ENCODE measurements at regions not wholly inside any gene's neighbourhood (a gene's known extent, or its start where the extent isn't known, plus 50 kb on each side); places are given as distances from the start of the nearest gene placed in this dataset.

- no peak overlapping the region for H3K9ac ChIP-seq (ENCODE audit: low read length)
- no peak overlapping the region for H3K4me2 ChIP-seq (ENCODE audit: low read depth, low read length, poor library complexity, severe bottlenecking)
- no peaks in the 10 kb centered on the region for H4K20me1 ChIP-seq (ENCODE audit: insufficient read depth, low read depth, low read length)
- no peaks in the 10 kb centered on the region for H3K9me2 ChIP-seq (replicated peaks; ENCODE audit: insufficient read depth, low read length)
- peaks cover 4% of the 10 kb centered on the region for H3K4me1 ChIP-seq (ENCODE audit: low read length)
- no peak overlapping the region for H3K4me3 ChIP-seq (ENCODE audit: low read length)
- DNase-seq, result no peak
- H2AFZ ChIP-seq (ENCODE audit: low read length), result no peak overlapping the region
- H3K9me3 ChIP-seq (ENCODE audit: low read length), result peaks cover 6% of the 10 kb centered on the region; the same call in 1 of the 2 replicates
- H3K27ac ChIP-seq (ENCODE audit: low read length), result no peak overlapping the region
- no peaks in the 10 kb centered on the region for H3K79me2 ChIP-seq (ENCODE audit: low read length)
- no peaks in the 10 kb centered on the region for H3K36me3 ChIP-seq (ENCODE audit: insufficient read depth, low read length)
- H3K27me3 ChIP-seq (ENCODE audit: low read length), result no peaks in the 10 kb centered on the region
Observed at GRCh38 chr16:65684230-65684629, 562.4 kb upstream of the CDH11 start.

DNA sequence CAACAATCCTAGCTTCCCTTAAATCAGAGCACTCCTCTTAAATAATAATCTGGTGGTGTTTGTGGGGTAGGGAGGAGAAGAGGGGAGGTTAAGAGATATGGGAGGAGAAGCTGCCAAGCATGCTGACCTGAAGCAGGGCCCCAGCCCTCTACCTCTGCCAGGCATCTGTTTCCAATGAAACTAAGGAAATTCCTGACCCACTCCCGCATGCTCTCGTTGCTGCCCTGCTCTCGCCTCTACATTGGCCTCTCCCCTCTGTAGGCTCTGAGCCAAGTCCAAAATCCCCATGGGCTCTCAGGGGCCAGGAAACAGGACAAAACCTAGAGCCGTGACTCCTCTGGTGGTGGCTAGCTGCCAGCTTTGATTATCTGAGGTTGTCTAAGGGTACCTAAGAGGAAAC, 559.5 kb upstream of the CDH11 start:
- H2AFZ ChIP-seq (ENCODE audit: low read length), result no peak overlapping the region
- H3K27me3 ChIP-seq (ENCODE audit: low read length), result 0 out of 2 replicates have a peak, but pooled peaks cover 2% of the 10 kb centered on the region
- H3K9me3 ChIP-seq (ENCODE audit: low read length), result peaks cover 6% of the 10 kb centered on the region; the same call in 1 of the 2 replicates
- H3K36me3 ChIP-seq (ENCODE audit: insufficient read depth, low read length), result no peaks in the 10 kb centered on the region
- H3K4me1 ChIP-seq (ENCODE audit: low read length), result no peaks in the 10 kb centered on the region
- H3K27ac ChIP-seq (ENCODE audit: low read length), result no peak overlapping the region
- H3K4me2 ChIP-seq (ENCODE audit: low read depth, low read length, poor library complexity, severe bottlenecking), result no peak overlapping the region
- H3K79me2 ChIP-seq (ENCODE audit: low read length), result no peaks in the 10 kb centered on the region
- no peak overlapping the region for H3K4me3 ChIP-seq (ENCODE audit: low read length)
- H3K9ac ChIP-seq (ENCODE audit: low read length), result no peak overlapping the region
- H3K9me2 ChIP-seq (replicated peaks; ENCODE audit: insufficient read depth, low read length), result no peaks in the 10 kb centered on the region
- no peak for DNase-seq
- no peaks in the 10 kb centered on the region for H4K20me1 ChIP-seq (ENCODE audit: insufficient read depth, low read depth, low read length)

GRCh38 chr16:65679785-65680184, 557.9 kb upstream of the CDH11 start:
- no peak for DNase-seq
- H3K27ac ChIP-seq (ENCODE audit: low read length), result no peak overlapping the region

DNA sequence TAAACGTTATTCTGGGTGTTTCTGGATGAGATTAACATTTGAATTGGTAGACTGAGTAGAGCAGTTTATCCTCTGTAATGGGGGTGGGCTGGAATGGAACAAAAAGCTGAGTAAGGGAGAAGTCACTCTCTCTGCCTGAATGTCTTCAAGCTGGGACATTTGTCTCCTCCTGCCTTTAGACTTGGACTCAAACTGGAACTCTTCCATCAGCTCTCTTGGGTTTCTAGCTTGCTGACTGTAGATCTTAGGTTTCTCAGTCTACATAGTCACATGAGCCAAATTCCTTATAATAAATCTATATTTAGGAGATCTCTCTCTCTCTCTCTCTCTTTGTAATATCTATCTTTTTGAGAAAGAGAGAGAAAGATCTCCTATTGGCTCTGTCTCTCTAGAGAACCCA, 553.3 kb upstream of the CDH11 start:
- Histone ChIP-seq H3K4me1 (ENCODE audit: low read length) (no peaks in the 10 kb centered on the region), H3K9ac (ENCODE audit: low read length) (no peak overlapping the region), H3K9me2 (replicated peaks; ENCODE audit: insufficient read depth, low read length) (no peaks in the 10 kb centered on the region), H4K20me1 (ENCODE audit: insufficient read depth, low read depth, low read length) (no peaks in the 10 kb centered on the region), H3K27ac (ENCODE audit: low read length) (no peak overlapping the region), H3K9me3 (ENCODE audit: low read length) (no peaks in the 10 kb centered on the region), H3K36me3 (ENCODE audit: insufficient read depth, low read length) (no peaks in the 10 kb centered on the region), H2AFZ (ENCODE audit: low read length) (no peak overlapping the region), H3K27me3 (ENCODE audit: low read length) (0 out of 2 replicates have a peak, but pooled peaks cover 2% of the 10 kb centered on the region), H3K4me2 (ENCODE audit: low read depth, low read length, poor library complexity, severe bottlenecking) (no peak overlapping the region), H3K79me2 (ENCODE audit: low read length) (no peaks in the 10 kb centered on the region), H3K4me3 (ENCODE audit: low read length) (no peak overlapping the region)
- DNase-seq, result no peak

More at GRCh38 chr16:65679785-65680184, 557.9 kb upstream of the CDH11 start:
- H3K4me1 ChIP-seq (ENCODE audit: low read length), result no peaks in the 10 kb centered on the region
- no peak overlapping the region for H2AFZ ChIP-seq (ENCODE audit: low read length)
- no peaks in the 10 kb centered on the region for H3K79me2 ChIP-seq (ENCODE audit: low read length)
- no peak overlapping the region for H3K4me2 ChIP-seq (ENCODE audit: low read depth, low read length, poor library complexity, severe bottlenecking)
- no peaks in the 10 kb centered on the region for H4K20me1 ChIP-seq (ENCODE audit: insufficient read depth, low read depth, low read length)
- peaks cover 6% of the 10 kb centered on the region; the same call in 1 of the 2 replicates for H3K9me3 ChIP-seq (ENCODE audit: low read length)
- H3K9me2 ChIP-seq (replicated peaks; ENCODE audit: insufficient read depth, low read length), result no peaks in the 10 kb centered on the region
- no peaks in the 10 kb centered on the region for H3K36me3 ChIP-seq (ENCODE audit: insufficient read depth, low read length)
- no peak overlapping the region for H3K4me3 ChIP-seq (ENCODE audit: low read length)
- no peak overlapping the region for H3K9ac ChIP-seq (ENCODE audit: low read length)
- H3K27me3 ChIP-seq (ENCODE audit: low read length), result 0 out of 2 replicates have a peak, but pooled peaks cover 2% of the 10 kb centered on the region

DNA sequence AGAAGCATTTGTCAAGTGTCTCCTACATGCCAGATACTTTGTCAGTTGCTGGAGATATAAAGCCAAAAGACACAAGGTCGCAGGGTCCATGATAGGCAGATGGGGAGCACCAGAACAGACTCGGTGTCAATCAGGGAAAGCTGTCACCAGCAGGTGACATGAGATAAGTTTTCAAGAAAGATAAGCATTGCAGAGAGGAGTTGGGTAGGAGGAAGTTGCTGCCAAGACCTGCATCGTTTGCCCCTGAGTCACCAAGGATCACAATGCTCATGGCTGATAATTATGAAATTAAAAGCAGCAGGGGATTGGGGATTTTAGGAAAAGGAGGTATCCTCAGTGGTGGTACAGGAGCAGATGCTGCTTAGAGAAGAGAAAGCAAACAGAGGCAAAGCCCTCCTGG, 551.1 kb upstream of the CDH11 start:
- Histone ChIP-seq H3K9me3 (ENCODE audit: low read length) (no peaks in the 10 kb centered on the region), H4K20me1 (ENCODE audit: insufficient read depth, low read depth, low read length) (no peaks in the 10 kb centered on the region), H3K9ac (ENCODE audit: low read length) (no peak overlapping the region), H2AFZ (ENCODE audit: low read length) (no peak overlapping the region), H3K9me2 (replicated peaks; ENCODE audit: insufficient read depth, low read length) (no peaks in the 10 kb centered on the region), H3K79me2 (ENCODE audit: low read length) (no peaks in the 10 kb centered on the region), H3K27ac (ENCODE audit: low read length) (no peak overlapping the region), H3K27me3 (ENCODE audit: low read length) (0 out of 2 replicates have a peak, but pooled peaks cover 2% of the 10 kb centered on the region), H3K4me2 (ENCODE audit: low read depth, low read length, poor library complexity, severe bottlenecking) (no peak overlapping the region), H3K36me3 (ENCODE audit: insufficient read depth, low read length) (no peaks in the 10 kb centered on the region), H3K4me3 (ENCODE audit: low read length) (no peak overlapping the region), H3K4me1 (ENCODE audit: low read length) (no peaks in the 10 kb centered on the region)
- no peak for DNase-seq

GRCh38 chr16:65671071-65671470, 549.2 kb upstream of the CDH11 start:
- DNase-seq, result no peak
- Histone ChIP-seq H3K27ac (ENCODE audit: low read length) (no peak overlapping the region), H3K9me3 (ENCODE audit: low read length) (no peaks in the 10 kb centered on the region), H3K79me2 (ENCODE audit: low read length) (no peaks in the 10 kb centered on the region), H3K4me3 (ENCODE audit: low read length) (no peak overlapping the region), H3K9ac (ENCODE audit: low read length) (no peak overlapping the region), H3K4me2 (ENCODE audit: low read depth, low read length, poor library complexity, severe bottlenecking) (no peak overlapping the region), H3K9me2 (replicated peaks; ENCODE audit: insufficient read depth, low read length) (no peaks in the 10 kb centered on the region), H3K4me1 (ENCODE audit: low read length) (no peaks in the 10 kb centered on the region), H4K20me1 (ENCODE audit: insufficient read depth, low read depth, low read length) (no peaks in the 10 kb centered on the region), H3K36me3 (ENCODE audit: insufficient read depth, low read length) (no peaks in the 10 kb centered on the region), H3K27me3 (ENCODE audit: low read length) (no peaks in the 10 kb centered on the region), H2AFZ (ENCODE audit: low read length) (no peak overlapping the region)

DNA sequence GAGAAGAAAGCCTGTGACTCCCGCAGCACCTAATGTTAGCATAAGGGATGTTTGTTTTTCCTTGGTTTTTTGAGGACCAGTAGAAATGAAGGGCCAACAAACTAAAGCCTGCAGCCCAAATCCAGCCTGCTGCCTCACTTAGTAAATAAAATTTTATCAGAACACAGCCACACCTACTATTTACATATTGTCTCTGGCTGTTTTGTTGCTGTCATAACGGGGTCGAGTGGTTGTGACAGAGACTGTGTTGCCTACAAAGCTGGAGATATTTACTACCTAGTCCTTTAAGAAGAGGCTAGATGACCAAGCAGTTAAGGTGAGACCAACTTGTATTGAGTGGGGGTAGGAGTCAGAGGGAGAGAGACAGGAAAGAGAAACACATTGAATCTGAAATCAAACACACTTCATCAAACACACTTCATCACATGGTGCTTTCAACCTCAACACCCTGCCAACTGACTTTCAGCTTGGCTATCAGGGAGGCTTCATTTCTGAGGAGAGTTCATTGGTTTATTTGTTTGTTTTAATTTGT, 546.3 kb upstream of the CDH11 start:
- DNase-seq, result no peak
- H3K27me3 ChIP-seq (ENCODE audit: low read length), result no peaks in the 10 kb centered on the region

DNA sequence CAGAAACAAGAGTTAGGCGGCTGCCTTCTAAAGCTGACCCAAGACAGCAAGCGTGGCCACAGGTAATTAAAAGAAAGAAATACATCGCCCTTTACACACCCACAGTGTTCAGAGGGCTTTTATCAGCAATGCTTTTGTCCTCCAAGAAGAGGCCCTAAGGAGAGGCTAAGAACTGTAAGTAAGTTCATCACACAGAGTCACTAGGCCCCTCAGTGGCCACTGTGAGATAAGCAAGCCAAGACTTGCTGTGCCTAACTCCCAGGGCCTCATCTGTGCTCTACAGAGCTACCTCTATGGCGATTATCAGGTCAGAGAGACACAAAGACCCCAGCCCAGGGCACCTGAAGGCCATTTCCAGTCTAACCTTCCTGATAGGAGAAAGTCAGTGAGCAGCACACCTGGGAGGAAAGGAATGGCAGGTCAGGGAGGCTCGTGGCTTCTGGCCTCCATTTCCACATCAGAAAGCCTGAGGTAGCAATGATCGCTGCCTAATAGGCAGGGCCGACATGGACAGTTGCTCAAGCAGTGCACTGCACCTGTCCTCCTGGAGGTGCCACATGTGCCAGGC, 545.2 kb upstream of the CDH11 start:
- no peaks in the 10 kb centered on the region for H3K27me3 ChIP-seq (ENCODE audit: low read length)
- no peak overlapping the region for H3K4me2 ChIP-seq (ENCODE audit: low read depth, low read length, poor library complexity, severe bottlenecking)
- H3K9ac ChIP-seq (ENCODE audit: low read length), result no peak overlapping the region
- peak; percentile 51 for DNase-seq
- no peak overlapping the region for H2AFZ ChIP-seq (ENCODE audit: low read length)
- H3K4me1 ChIP-seq (ENCODE audit: low read length), result no peaks in the 10 kb centered on the region
- H3K9me2 ChIP-seq (replicated peaks; ENCODE audit: insufficient read depth, low read length), result no peaks in the 10 kb centered on the region
- no peaks in the 10 kb centered on the region for H3K9me3 ChIP-seq (ENCODE audit: low read length)
- no peaks in the 10 kb centered on the region for H4K20me1 ChIP-seq (ENCODE audit: insufficient read depth, low read depth, low read length)
- no peaks in the 10 kb centered on the region for H3K36me3 ChIP-seq (ENCODE audit: insufficient read depth, low read length)
- no peaks in the 10 kb centered on the region for H3K79me2 ChIP-seq (ENCODE audit: low read length)
- no peak overlapping the region for H3K4me3 ChIP-seq (ENCODE audit: low read length)
- no peak overlapping the region for H3K27ac ChIP-seq (ENCODE audit: low read length)

More for the DNA sequence above, 546.3 kb upstream of the CDH11 start:
- H3K9me3 ChIP-seq (ENCODE audit: low read length), result no peaks in the 10 kb centered on the region
- H3K9ac ChIP-seq (ENCODE audit: low read length), result no peak overlapping the region
- no peak overlapping the region for H2AFZ ChIP-seq (ENCODE audit: low read length)
- H3K79me2 ChIP-seq (ENCODE audit: low read length), result no peaks in the 10 kb centered on the region
- no peaks in the 10 kb centered on the region for H3K36me3 ChIP-seq (ENCODE audit: insufficient read depth, low read length)
- no peaks in the 10 kb centered on the region for H4K20me1 ChIP-seq (ENCODE audit: insufficient read depth, low read depth, low read length)
- no peak overlapping the region for H3K4me3 ChIP-seq (ENCODE audit: low read length)
- no peaks in the 10 kb centered on the region for H3K9me2 ChIP-seq (replicated peaks; ENCODE audit: insufficient read depth, low read length)
- no peak overlapping the region for H3K27ac ChIP-seq (ENCODE audit: low read length)
- no peaks in the 10 kb centered on the region for H3K4me1 ChIP-seq (ENCODE audit: low read length)
- no peak overlapping the region for H3K4me2 ChIP-seq (ENCODE audit: low read depth, low read length, poor library complexity, severe bottlenecking)

All from Karpas-422 (cell line).